Activated CD8-positive, alpha-beta T cell treated with anti-CD3 and anti-CD28 coated beads for 36 hours (primary cell): ENCODE measurements at regions not wholly inside any gene's neighbourhood (a gene's known extent, or its start where the extent isn't known, plus 50 kb on each side); places are given as distances from the start of the nearest gene placed in this dataset.

Experiments
- ATAC-seq: fragments of 200-7000 bp; cut with Tn5 transposase; one replicate; pipeline ENCODE4 v1.10.0; 2021; ENCODE audit warnings: mild to moderate bottlenecking, moderate library complexity
- CTCF ChIA-PET: fragments of 350-600 bp; sonication (Branson Sonifier 250); formaldehyde crosslinking; loops from one replicate; lab custom pipeline; 2021; ENCODE audit warnings: antibody characterized with exemption; lab: Charles Lee
- POLR2A ChIA-PET: fragments of 350-600 bp; sonication (Branson Sonifier 250); formaldehyde crosslinking; loops from one replicate; lab custom pipeline; 2021; ENCODE audit warnings: antibody characterized with exemption; lab: Charles Lee
- DNase-seq: peaks from one replicate; pipeline ENCODE4 v3.0.0-alpha.2; 2020
- H3K27ac Mint-ChIP-seq: one replicate; pipeline ENCODE4 v1.8.0; 2021; ENCODE audit warnings: mild to moderate bottlenecking, mixed read lengths
- H3K27me3 Mint-ChIP-seq: one replicate; pipeline ENCODE4 v1.8.0; 2021; ENCODE audit warnings: mixed read lengths
- H3K36me3 Mint-ChIP-seq: one replicate; pipeline ENCODE4 v1.8.0; 2021; ENCODE audit warnings: low read depth, mixed read lengths
- H3K4me1 Mint-ChIP-seq: one replicate; pipeline ENCODE4 v1.8.0; 2021; ENCODE audit warnings: low read depth, mixed read lengths
- H3K4me3 Mint-ChIP-seq: one replicate; pipeline ENCODE4 v1.8.0; 2021; ENCODE audit warnings: mild to moderate bottlenecking, moderate library complexity, mixed read lengths
- H3K9me3 Mint-ChIP-seq: one replicate; pipeline ENCODE4 v1.8.0; 2021; ENCODE audit warnings: mixed read lengths
- CTCF ChIP-seq: fragments of 200-600 bp; IDR thresholded peaks from one replicate; pipeline ENCODE4 v1.8.0; 2022; ENCODE audit warnings: antibody characterized with exemption, mild to moderate bottlenecking
- intact Hi-C: fragments of 100-400 bp; cut with micrococcal nuclease; formaldehyde crosslinking; loops from one replicate; pipeline ENCODE4 v1.10.0; 2022

GRCh38 chr6:44030812-44031454 lies 96.3 kb downstream of the MRPL14 start:
- intact Hi-C loops = no loop called here
- H3K9me3 Mint-ChIP-seq = no peaks in the 10 kb centered on the region
- CTCF ChIA-PET = interaction anchor here (1.6 kb wide), 1 partner anchor 26 kb away, joined by 5 read pairs; no protein-coding TSS in a partner anchor
- H3K27me3 Mint-ChIP-seq = peaks cover 9% of the 10 kb centered on the region
- no peaks in the 10 kb centered on the region for H3K4me1 Mint-ChIP-seq
- no peaks in the 10 kb centered on the region for H3K36me3 Mint-ChIP-seq
- DNase-seq = no peak
- no peak overlapping the region for H3K4me3 Mint-ChIP-seq
- no peak for ATAC-seq
- POLR2A ChIA-PET = no interaction called here
- TF ChIP-seq CTCF = no peak
- no peak overlapping the region for H3K27ac Mint-ChIP-seq

- ChIA-PET CTCF (interaction anchor here (0.9 kb wide), 1 partner anchor 8 kb away, joined by 3 read pairs; no protein-coding TSS in a partner anchor), POLR2A (no interaction called here)
- no peaks in the 10 kb centered on the region for H3K36me3 Mint-ChIP-seq
- DNase-seq (no peak), ATAC-seq (no peak)
- H3K27ac Mint-ChIP-seq = no peak overlapping the region
- H3K4me1 Mint-ChIP-seq = no peaks in the 10 kb centered on the region
- peaks cover 9% of the 10 kb centered on the region for H3K27me3 Mint-ChIP-seq
- no peak overlapping the region for H3K4me3 Mint-ChIP-seq
- H3K9me3 Mint-ChIP-seq = no peaks in the 10 kb centered on the region
- intact Hi-C loops = no loop called here
- no peak for TF ChIP-seq CTCF
These were observed 97.6 kb downstream of the MRPL14 start for GRCh38 chr6:44029444-44030185.

GRCh38 chr6:44028789-44029310 lies 98.4 kb downstream of the MRPL14 start:
- CTCF ChIA-PET = no interaction called here

GRCh38 chr6:44025226-44025625 lies 102.0 kb downstream of the MRPL14 start:
- ChIA-PET POLR2A (no interaction called here), CTCF (no interaction called here)
- Mint-ChIP-seq H3K36me3 (no peaks in the 10 kb centered on the region), H3K27ac (no peak overlapping the region), H3K4me3 (no peak overlapping the region), H3K27me3 (peaks cover 7% of the 10 kb centered on the region), H3K9me3 (no peaks in the 10 kb centered on the region), H3K4me1 (no peaks in the 10 kb centered on the region)
- ATAC-seq (no peak), DNase-seq (no peak)
- intact Hi-C loops = no loop called here
- no peak for TF ChIP-seq CTCF

More at GRCh38 chr6:44028789-44029310, 98.4 kb downstream of the MRPL14 start:
- no peak overlapping the region for H3K27ac Mint-ChIP-seq
- H3K27me3 Mint-ChIP-seq = peaks cover 9% of the 10 kb centered on the region
- no peak for TF ChIP-seq CTCF
- no peaks in the 10 kb centered on the region for H3K9me3 Mint-ChIP-seq
- POLR2A ChIA-PET = no interaction called here
- no peak for ATAC-seq
- no peaks in the 10 kb centered on the region for H3K36me3 Mint-ChIP-seq
- no peaks in the 10 kb centered on the region for H3K4me1 Mint-ChIP-seq
- no peak for DNase-seq
- intact Hi-C loops = no loop called here
- no peak overlapping the region for H3K4me3 Mint-ChIP-seq
